ENCODE measurements at regions not wholly inside any gene's neighbourhood (a gene's known extent, or its start where the extent isn't known, plus 50 kb on each side); places are given as distances from the start of the nearest gene placed in this dataset.

- TF ChIP-seq, protein P1, sequence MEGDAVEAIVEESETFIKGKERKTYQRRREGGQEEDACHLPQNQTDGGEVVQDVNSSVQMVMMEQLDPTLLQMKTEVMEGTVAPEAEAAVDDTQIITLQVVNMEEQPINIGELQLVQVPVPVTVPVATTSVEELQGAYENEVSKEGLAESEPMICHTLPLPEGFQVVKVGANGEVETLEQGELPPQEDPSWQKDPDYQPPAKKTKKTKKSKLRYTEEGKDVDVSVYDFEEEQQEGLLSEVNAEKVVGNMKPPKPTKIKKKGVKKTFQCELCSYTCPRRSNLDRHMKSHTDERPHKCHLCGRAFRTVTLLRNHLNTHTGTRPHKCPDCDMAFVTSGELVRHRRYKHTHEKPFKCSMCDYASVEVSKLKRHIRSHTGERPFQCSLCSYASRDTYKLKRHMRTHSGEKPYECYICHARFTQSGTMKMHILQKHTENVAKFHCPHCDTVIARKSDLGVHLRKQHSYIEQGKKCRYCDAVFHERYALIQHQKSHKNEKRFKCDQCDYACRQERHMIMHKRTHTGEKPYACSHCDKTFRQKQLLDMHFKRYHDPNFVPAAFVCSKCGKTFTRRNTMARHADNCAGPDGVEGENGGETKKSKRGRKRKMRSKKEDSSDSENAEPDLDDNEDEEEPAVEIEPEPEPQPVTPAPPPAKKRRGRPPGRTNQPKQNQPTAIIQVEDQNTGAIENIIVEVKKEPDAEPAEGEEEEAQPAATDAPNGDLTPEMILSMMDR (IDR thresholded peaks at IDR 0.05): no peak
- no peak for TF ChIP-seq ZFX (IDR thresholded peaks at IDR 0.05; ENCODE audit: borderline replicate concordance)
Measured at GRCh38 chr4:37169956-37170355, 74.6 kb upstream of the NWD2 start.
